ENCODE measurements at regions not wholly inside any gene's neighbourhood (a gene's known extent, or its start where the extent isn't known, plus 50 kb on each side); places are given as distances from the start of the nearest gene placed in this dataset.

GRCh38 chr9:108591121-108591520 is 264.7 kb downstream of the ACTL7B start:
- ATAC-seq (ENCODE audit: low read depth): no peak
- H3K36me3 Mint-ChIP-seq (ENCODE audit: low read depth): no peaks in the 10 kb centered on the region
- H3K9me3 Mint-ChIP-seq: no peaks in the 10 kb centered on the region
- no peak for DNase-seq
- H3K4me1 Mint-ChIP-seq: no peaks in the 10 kb centered on the region
- TF ChIP-seq CTCF (IDR thresholded peaks at IDR 0.05): no peak
- H3K27me3 Mint-ChIP-seq: no peaks in the 10 kb centered on the region
- H3K4me3 Mint-ChIP-seq: no peak overlapping the region
- ChIA-PET CTCF (no interaction called here), POLR2A (no interaction called here)
- H3K27ac Mint-ChIP-seq: no peak overlapping the region
- intact Hi-C loops (cut with micrococcal nuclease): no loop called here

GRCh38 chr9:108588246-108588645 is 267.5 kb downstream of the ACTL7B start:
- no peak overlapping the region for H3K27ac Mint-ChIP-seq
- no peak overlapping the region for H3K4me3 Mint-ChIP-seq
- ATAC-seq (ENCODE audit: low read depth) (no peak), DNase-seq (no peak)
- TF ChIP-seq CTCF (IDR thresholded peaks at IDR 0.05): no peak
- H3K9me3 Mint-ChIP-seq: no peaks in the 10 kb centered on the region
- no peaks in the 10 kb centered on the region for H3K4me1 Mint-ChIP-seq
- ChIA-PET CTCF (no interaction called here), POLR2A (no interaction called here)
- no peaks in the 10 kb centered on the region for H3K36me3 Mint-ChIP-seq (ENCODE audit: low read depth)
- peaks cover 1% of the 10 kb centered on the region for H3K27me3 Mint-ChIP-seq
- intact Hi-C loops (cut with micrococcal nuclease): no loop called here

- no peaks in the 10 kb centered on the region for H3K9me3 Mint-ChIP-seq
Measured at GRCh38 chr9:108586471-108587139, 269.2 kb downstream of the ACTL7B start.

GRCh38 chr9:108584860-108585259 is 270.9 kb downstream of the ACTL7B start:
- H3K4me3 Mint-ChIP-seq: no peak overlapping the region
- TF ChIP-seq CTCF (IDR thresholded peaks at IDR 0.05): no peak
- intact Hi-C loops (cut with micrococcal nuclease): no loop called here
- DNase-seq: no peak
- peaks cover 4% of the 10 kb centered on the region for H3K27me3 Mint-ChIP-seq
- ATAC-seq (ENCODE audit: low read depth): no peak
- H3K4me1 Mint-ChIP-seq: no peaks in the 10 kb centered on the region
- CTCF ChIA-PET: no interaction called here
- no peaks in the 10 kb centered on the region for H3K9me3 Mint-ChIP-seq
- no peak overlapping the region for H3K27ac Mint-ChIP-seq
- no peaks in the 10 kb centered on the region for H3K36me3 Mint-ChIP-seq (ENCODE audit: low read depth)
- POLR2A ChIA-PET: no interaction called here

More at GRCh38 chr9:108586471-108587139, 269.2 kb downstream of the ACTL7B start:
- Mint-ChIP-seq H3K36me3 (ENCODE audit: low read depth) (no peaks in the 10 kb centered on the region), H3K4me3 (no peak overlapping the region), H3K27ac (no peak overlapping the region), H3K4me1 (no peaks in the 10 kb centered on the region), H3K27me3 (peaks cover 4% of the 10 kb centered on the region)
- ChIA-PET CTCF (interaction anchor here (1.0 to 1.4 kb wide), 2 partner anchors 19 to 21 kb away, joined by 3 to 4 read pairs; no protein-coding TSS in a partner anchor), POLR2A (no interaction called here)
- TF ChIP-seq CTCF (IDR thresholded peaks at IDR 0.05): no peak
- DNase-seq (no peak), ATAC-seq (ENCODE audit: low read depth) (no peak)
- intact Hi-C loops (cut with micrococcal nuclease): no loop called here

- intact Hi-C loops (cut with micrococcal nuclease): no loop called here
- TF ChIP-seq CTCF (IDR thresholded peaks at IDR 0.05): no peak
- H3K27me3 Mint-ChIP-seq: peaks cover 4% of the 10 kb centered on the region
- no peak overlapping the region for H3K27ac Mint-ChIP-seq
- CTCF ChIA-PET: no interaction called here
- DNase-seq (no peak), ATAC-seq (ENCODE audit: low read depth) (no peak)
- H3K36me3 Mint-ChIP-seq (ENCODE audit: low read depth): no peaks in the 10 kb centered on the region
- H3K4me3 Mint-ChIP-seq: no peak overlapping the region
- H3K9me3 Mint-ChIP-seq: no peaks in the 10 kb centered on the region
- POLR2A ChIA-PET: no interaction called here
- H3K4me1 Mint-ChIP-seq: no peaks in the 10 kb centered on the region
Measured at GRCh38 chr9:108582726-108583125, 273.1 kb downstream of the ACTL7B start.
